Vagina (tissue), 2 donors: ENCODE measurements at regions not wholly inside any gene's neighbourhood (a gene's known extent, or its start where the extent isn't known, plus 50 kb on each side); places are given as distances from the start of the nearest gene placed in this dataset.

Source experiments
- POLR2AphosphoS5 ChIP-seq, 2 donors: sonication (generic); formaldehyde crosslinking; IDR thresholded peaks; one replicate each; pipeline ENCODE4 v1.9.0; 2017; ENCODE audit warnings: antibody characterized with exemption in 2 of 2, mild to moderate bottlenecking in 2 of 2, low read depth in 1 of 2; ENCODE audit not compliant: insufficient read depth in 1 of 2
- TF ChIP-seq, protein P1 (sequence below), 3 experiments: fragments of 450-650 bp in 2 of 3; fragments of 200-600 bp in 1 of 3; sonication (generic) in 1 of 3; IDR thresholded peaks; one replicate each; pipeline ENCODE4 v1.5.1; 2017 to 2019; ENCODE audit warnings: antibody characterized with exemption in 3 of 3, mild to moderate bottlenecking in 2 of 3, moderate library complexity in 2 of 3

DNA sequence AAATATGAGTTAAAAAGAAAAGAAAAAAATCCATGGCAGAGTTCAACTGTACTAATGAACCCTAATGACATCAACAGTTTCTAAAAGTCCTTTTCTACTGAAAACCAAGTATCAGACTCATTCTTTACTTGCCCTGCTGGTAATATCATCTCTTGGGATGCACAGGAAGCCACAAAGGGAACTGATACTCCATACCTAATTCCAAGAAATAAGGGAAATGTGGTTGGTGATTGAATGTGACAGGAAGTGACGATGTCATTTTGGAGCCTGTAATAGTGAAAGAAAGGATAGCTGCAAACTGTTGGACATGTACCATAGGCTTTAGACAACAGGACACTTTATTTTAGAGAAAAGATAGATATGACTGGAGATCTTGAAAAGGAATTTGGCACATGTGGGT is 98.7 kb upstream of the VAV3 start:
- TF ChIP-seq, protein P1, sequence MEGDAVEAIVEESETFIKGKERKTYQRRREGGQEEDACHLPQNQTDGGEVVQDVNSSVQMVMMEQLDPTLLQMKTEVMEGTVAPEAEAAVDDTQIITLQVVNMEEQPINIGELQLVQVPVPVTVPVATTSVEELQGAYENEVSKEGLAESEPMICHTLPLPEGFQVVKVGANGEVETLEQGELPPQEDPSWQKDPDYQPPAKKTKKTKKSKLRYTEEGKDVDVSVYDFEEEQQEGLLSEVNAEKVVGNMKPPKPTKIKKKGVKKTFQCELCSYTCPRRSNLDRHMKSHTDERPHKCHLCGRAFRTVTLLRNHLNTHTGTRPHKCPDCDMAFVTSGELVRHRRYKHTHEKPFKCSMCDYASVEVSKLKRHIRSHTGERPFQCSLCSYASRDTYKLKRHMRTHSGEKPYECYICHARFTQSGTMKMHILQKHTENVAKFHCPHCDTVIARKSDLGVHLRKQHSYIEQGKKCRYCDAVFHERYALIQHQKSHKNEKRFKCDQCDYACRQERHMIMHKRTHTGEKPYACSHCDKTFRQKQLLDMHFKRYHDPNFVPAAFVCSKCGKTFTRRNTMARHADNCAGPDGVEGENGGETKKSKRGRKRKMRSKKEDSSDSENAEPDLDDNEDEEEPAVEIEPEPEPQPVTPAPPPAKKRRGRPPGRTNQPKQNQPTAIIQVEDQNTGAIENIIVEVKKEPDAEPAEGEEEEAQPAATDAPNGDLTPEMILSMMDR (IDR thresholded peaks at IDR 0.05) = no peak
- TF ChIP-seq POLR2AphosphoS5 (IDR thresholded peaks at IDR 0.05; ENCODE audit: insufficient read depth in 1 of 2, low read depth in 1 of 2) = no peak
